Cardiac fibroblast (primary cell): ENCODE measurements at regions not wholly inside any gene's neighbourhood (a gene's known extent, or its start where the extent isn't known, plus 50 kb on each side); places are given as distances from the start of the nearest gene placed in this dataset.
A peak's percentile ranks its signal among the peaks of the same experiment; 100 is the strongest.

ENCODE experiments used
- DNase-seq, 2 donors: peaks; one replicate each; pipeline versions ENCODE4 v3.0.0 to v3.0.0-alpha.2; 2010; ENCODE audit warnings: low read depth in 2 of 2
- H3K4me3 ChIP-seq, 2 donors: replicated peaks in 1 of 2; 1 replicate in 1 of 2; 2 replicates in 1 of 2; pipeline ENCODE4 v1.5.1; 2011; ENCODE audit warnings: low read depth in 2 of 2, low read length in 2 of 2, mild to moderate bottlenecking in 2 of 2, moderate library complexity in 1 of 2
- TF ChIP-seq, protein P1 (sequence below): IDR thresholded peaks from one replicate; pipeline ENCODE4 v1.5.1; 2011; ENCODE audit warnings: low read depth, mild to moderate bottlenecking, low read length, inconsistent platforms

DNA sequence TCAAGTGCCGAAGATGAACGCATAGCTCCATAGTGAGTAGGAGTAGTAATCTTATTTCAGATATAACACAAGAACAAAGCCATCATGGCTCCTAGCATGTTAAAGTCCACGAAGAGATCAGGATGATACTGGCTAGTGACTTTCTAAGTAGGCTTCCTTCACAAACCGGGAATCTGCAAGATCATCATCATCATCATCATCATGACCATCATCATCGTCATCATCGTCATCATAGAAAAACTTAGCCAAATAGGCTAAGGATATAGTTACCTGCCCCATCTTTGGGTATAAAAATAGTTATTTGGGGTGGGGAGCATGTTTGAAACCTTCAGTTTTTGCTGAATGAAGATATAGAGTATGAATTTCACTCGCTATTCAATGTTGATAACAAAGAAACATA lies 57.9 kb downstream of the PYDC2 start:
- no peak for DNase-seq
- TF ChIP-seq, protein P1, sequence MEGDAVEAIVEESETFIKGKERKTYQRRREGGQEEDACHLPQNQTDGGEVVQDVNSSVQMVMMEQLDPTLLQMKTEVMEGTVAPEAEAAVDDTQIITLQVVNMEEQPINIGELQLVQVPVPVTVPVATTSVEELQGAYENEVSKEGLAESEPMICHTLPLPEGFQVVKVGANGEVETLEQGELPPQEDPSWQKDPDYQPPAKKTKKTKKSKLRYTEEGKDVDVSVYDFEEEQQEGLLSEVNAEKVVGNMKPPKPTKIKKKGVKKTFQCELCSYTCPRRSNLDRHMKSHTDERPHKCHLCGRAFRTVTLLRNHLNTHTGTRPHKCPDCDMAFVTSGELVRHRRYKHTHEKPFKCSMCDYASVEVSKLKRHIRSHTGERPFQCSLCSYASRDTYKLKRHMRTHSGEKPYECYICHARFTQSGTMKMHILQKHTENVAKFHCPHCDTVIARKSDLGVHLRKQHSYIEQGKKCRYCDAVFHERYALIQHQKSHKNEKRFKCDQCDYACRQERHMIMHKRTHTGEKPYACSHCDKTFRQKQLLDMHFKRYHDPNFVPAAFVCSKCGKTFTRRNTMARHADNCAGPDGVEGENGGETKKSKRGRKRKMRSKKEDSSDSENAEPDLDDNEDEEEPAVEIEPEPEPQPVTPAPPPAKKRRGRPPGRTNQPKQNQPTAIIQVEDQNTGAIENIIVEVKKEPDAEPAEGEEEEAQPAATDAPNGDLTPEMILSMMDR: no peak
- no peak overlapping the region for H3K4me3 ChIP-seq

DNA sequence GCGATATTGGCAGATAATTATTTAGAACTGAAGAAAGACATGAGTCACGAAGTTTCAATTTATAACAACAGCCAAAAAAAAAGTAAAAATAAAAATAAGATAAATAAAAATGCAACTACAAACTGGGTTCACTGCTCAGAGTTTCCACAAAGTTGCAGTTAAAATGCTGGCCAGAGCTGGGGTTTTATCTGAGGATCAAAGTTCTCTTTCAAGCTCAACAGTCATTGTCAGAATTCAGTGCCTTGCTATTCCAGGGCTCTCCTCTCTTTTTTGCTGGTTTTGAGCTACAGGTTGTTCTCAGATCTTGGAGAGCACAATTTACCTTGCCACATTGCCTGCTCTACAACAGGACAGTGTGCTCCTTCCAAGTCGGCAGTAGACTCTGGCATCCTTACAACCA lies 60.1 kb downstream of the PYDC2 start:
- TF ChIP-seq, protein P1: no peak
- no peak for DNase-seq
- no peak overlapping the region for H3K4me3 ChIP-seq

DNA sequence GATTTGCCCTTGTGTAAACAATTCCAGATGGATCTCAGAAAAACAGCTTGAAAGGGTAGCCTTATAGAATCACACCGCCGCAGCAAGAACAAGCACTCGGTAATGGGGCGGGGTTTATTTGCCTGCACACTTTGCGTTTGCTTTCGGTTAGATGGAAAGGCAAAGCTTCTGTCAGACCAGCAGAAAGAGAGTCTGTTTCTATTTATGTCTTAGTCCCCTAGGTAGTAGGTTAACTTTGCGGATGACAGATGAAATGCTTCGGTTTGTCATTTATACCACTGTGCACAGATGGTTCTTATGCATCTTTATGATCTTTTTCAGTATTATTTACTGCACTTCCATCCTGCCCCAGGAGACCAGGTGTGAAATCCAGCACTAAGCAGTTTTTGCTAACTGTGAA lies 62.2 kb downstream of the PYDC2 start:
- TF ChIP-seq, protein P1: no peak
- no peak overlapping the region for H3K4me3 ChIP-seq
- no peak for DNase-seq

DNA sequence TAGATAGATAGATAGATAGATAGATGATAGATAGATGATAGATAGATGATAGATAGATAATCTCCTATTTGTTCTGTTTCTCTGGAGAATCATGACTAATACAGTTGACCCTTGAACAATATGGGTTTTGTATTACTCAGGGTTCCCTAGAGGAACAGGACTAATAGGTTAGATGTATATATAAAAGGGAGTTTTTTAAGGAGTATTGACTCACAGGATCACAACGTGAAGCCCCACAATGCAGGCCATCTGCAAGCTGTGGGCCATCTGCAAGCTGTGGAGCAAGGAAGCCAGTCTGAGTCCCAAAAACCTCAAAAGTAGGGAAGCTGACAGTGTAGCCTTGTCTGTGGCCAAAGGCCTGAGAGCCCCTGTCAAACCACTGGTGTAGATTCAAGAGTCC lies 67.6 kb downstream of the PYDC2 start:
- H3K4me3 ChIP-seq: no peak overlapping the region
- DNase-seq: peak in 1 of 2 donors; percentile 1
- TF ChIP-seq, protein P1: no peak

DNA sequence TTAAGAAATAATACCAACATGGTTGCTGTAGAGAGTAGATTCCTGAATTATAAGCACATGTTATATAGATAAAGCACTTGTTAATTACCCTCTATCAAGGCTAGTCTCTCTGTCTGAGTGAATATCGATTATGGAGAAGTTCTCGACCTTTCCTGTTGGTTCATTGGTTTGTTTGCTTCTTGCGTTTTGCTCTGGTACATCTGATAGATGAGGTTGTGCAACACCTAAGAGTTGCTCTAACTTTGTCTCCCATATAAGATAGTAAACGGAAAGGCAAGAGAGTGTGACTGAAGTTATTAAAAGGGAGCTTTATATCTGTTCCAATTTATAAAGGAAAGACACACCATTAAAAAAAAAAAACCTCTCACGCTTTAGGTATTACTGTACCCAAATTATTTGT lies 69.0 kb downstream of the PYDC2 start:
- H3K4me3 ChIP-seq: no peak overlapping the region
- TF ChIP-seq, protein P1: no peak
- DNase-seq: no peak

DNA sequence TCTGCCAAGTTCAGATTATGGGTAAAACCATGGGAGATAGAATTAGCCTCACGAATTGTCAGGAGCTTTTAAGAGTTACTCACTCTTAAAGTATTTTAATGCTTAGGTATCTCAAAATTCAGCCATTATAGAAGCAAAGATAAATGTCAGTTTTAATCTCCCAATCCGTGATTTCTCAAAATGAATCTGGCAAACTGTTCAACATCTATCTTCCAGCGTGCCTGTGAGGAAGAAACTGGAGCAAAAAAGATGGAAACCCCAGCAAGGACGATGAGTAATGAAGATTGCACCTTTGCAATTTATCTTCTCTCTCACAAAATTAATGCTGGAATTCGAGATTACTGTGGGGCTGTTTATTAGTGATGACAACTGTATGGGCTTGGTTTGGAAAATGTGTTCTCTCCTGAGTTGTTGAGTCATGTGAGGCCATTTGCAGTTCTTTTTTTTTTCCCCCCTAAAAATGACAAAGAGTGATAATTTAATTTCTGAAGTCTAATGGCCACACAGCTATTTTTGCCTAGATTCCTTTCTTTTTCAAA lies 70.5 kb downstream of the PYDC2 start:
- no peak for DNase-seq
- TF ChIP-seq, protein P1: no peak
- no peak overlapping the region for H3K4me3 ChIP-seq

DNA sequence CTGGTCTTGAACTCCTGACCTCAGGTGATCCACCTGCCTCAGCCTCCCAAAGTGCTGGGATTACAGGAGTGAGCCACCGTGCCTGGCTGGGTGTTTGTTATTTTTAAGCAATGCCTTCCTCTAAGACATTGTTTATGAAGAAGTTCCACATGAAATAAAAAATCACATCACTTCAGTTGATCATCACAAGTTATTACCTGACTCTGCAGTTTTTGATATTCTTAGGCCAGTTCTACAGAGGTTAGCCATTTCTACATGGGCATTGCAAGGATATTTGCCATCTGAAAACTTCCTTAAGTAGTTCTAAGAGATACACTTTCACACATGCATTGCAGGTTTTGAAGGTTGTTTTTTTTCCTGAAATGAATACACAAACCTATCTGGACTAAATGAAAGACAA lies 82.1 kb downstream of the PYDC2 start:
- H3K4me3 ChIP-seq: no peak overlapping the region
- DNase-seq: no peak
- TF ChIP-seq, protein P1: no peak
